ENCODE measurements at regions not wholly inside any gene's neighbourhood (a gene's known extent, or its start where the extent isn't known, plus 50 kb on each side); places are given as distances from the start of the nearest gene placed in this dataset.

DNA sequence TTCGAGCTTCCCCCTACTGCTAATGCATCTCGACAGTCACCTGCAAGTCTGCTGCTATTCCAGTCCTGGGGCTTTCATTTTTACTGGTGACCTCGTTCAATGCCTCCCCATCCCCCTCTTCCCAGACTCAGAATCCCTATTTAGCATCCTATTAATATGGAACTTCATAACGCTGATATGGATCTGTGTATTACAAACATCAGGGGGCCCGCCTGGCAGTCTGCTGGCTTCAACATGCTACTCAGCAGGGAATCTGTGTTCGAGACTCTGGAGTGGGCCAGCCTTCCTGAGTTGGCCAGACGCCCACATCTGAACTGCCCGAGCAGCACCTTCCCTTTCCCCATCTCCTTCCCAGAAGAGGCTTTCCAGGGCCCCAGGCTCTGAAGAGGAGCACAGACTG lies 173.9 kb upstream of the PPARGC1A start:
- 76% methylated on average over 8 of the region's 8 CpGs for WGBS
- DNase-seq (ENCODE audit: low spot score in 2 of 2), result no peak
- Histone ChIP-seq H3K36me3 (no peaks in the 10 kb centered on the region), H3K4me3 (no peak overlapping the region), H3K4me1 (no peaks in the 10 kb centered on the region), H3K9me3 (no peaks in the 10 kb centered on the region), H3K27ac (no peak overlapping the region), H3K27me3 (no peaks in the 10 kb centered on the region)
- TF ChIP-seq EP300 (IDR thresholded peaks at IDR 0.05), result no peak
- TF ChIP-seq POLR2AphosphoS5 (IDR thresholded peaks at IDR 0.05), result no peak
- TF ChIP-seq, protein P1, sequence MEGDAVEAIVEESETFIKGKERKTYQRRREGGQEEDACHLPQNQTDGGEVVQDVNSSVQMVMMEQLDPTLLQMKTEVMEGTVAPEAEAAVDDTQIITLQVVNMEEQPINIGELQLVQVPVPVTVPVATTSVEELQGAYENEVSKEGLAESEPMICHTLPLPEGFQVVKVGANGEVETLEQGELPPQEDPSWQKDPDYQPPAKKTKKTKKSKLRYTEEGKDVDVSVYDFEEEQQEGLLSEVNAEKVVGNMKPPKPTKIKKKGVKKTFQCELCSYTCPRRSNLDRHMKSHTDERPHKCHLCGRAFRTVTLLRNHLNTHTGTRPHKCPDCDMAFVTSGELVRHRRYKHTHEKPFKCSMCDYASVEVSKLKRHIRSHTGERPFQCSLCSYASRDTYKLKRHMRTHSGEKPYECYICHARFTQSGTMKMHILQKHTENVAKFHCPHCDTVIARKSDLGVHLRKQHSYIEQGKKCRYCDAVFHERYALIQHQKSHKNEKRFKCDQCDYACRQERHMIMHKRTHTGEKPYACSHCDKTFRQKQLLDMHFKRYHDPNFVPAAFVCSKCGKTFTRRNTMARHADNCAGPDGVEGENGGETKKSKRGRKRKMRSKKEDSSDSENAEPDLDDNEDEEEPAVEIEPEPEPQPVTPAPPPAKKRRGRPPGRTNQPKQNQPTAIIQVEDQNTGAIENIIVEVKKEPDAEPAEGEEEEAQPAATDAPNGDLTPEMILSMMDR (IDR thresholded peaks at IDR 0.05), result no peak
- TF ChIP-seq POLR2A (IDR thresholded peaks at IDR 0.05), result no peak

DNA sequence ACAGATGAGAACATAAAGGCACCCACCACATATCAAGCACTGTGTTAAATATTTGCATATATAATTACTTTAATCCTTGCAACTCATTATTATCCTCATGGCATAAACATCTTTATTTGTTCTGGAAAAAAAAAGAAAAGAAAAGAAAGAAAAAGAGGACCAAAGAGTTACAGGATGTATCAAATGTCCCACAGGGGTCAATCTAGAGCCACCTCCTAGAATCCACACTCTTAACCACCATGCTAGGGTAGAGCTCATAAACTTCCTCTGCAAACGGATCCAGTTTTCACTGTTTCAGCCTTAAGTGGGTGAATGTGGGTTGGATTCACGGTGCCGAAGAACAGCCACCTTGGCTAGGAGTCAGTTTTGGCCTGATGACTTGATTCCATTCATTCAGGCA lies 171.1 kb upstream of the PPARGC1A start:
- TF ChIP-seq POLR2AphosphoS5 (IDR thresholded peaks at IDR 0.05), result no peak
- TF ChIP-seq, protein P1 (IDR thresholded peaks at IDR 0.05), result no peak
- TF ChIP-seq POLR2A (IDR thresholded peaks at IDR 0.05), result no peak
- TF ChIP-seq EP300 (IDR thresholded peaks at IDR 0.05), result no peak
- WGBS, result 89% methylated on average over 3 of the region's 3 CpGs
- Histone ChIP-seq H3K27me3 (no peaks in the 10 kb centered on the region), H3K36me3 (no peaks in the 10 kb centered on the region), H3K27ac (no peak overlapping the region), H3K4me1 (no peaks in the 10 kb centered on the region), H3K4me3 (no peak overlapping the region), H3K9me3 (no peaks in the 10 kb centered on the region)
- DNase-seq (ENCODE audit: low spot score in 2 of 2), result no peak

DNA sequence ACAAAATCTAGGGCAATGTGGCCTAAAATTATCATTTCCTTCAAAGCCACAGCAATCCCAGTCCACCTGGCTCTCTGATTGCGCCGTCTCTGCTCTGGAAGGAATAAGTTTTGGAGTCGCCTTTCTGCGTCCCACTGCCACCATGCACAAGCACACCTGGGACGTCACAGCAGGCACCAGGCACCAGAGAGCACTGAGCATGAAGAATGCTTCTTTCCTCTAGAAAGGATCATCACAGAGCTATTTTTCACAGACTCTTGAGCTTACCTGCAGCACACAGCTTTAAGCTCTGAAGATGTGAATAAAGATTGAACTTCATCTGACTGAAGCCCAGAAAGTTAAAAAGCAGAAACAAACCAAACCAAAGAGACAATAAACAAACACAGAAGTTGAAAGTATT lies 170.0 kb upstream of the PPARGC1A start:
- Histone ChIP-seq H3K9me3 (no peaks in the 10 kb centered on the region), H3K36me3 (no peaks in the 10 kb centered on the region), H3K4me3 (no peak overlapping the region), H3K27ac (no peak overlapping the region), H3K4me1 (no peaks in the 10 kb centered on the region), H3K27me3 (no peaks in the 10 kb centered on the region)
- TF ChIP-seq POLR2A (IDR thresholded peaks at IDR 0.05) (no peak), EP300 (IDR thresholded peaks at IDR 0.05) (no peak), POLR2AphosphoS5 (IDR thresholded peaks at IDR 0.05) (no peak)
- TF ChIP-seq, protein P1 (IDR thresholded peaks at IDR 0.05), result no peak
- 92% methylated on average over 5 of the region's 5 CpGs for WGBS
- DNase-seq (ENCODE audit: low spot score in 2 of 2), result no peak

DNA sequence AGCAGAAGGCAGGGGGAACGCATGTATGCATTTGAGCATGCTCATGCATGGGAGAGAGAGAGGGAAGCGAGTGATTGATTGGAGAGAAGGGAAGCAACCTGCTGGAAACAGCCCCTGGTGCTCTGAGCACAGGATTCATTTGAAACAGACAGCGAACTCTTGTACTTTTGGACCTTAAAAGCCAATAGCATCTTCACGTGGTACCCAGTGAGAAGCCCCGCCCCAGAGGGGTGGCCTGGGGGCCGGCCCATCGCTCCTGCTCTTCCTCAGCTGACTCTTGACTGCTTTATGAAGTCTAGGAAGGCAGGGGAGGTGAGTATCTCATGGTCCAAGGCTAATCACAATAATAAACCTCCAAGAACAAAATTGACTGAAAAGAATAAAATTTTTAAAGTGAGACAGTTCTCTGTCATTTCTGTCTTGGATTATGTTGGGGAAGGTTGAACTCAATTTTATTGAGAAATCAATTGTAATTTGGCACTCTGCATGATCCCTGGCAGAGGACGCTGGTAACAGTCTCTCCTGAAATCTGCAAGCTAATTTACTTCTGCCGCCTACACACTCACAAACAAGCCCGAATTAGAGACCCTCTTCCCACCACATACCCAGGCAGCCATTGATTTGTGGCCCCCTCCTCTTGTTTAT lies 168.2 kb upstream of the PPARGC1A start:
- TF ChIP-seq EP300 (IDR thresholded peaks at IDR 0.05) (no peak), POLR2AphosphoS5 (IDR thresholded peaks at IDR 0.05) (no peak), POLR2A (IDR thresholded peaks at IDR 0.05) (no peak)
- TF ChIP-seq, protein P1 (IDR thresholded peaks at IDR 0.05), result no peak
- Histone ChIP-seq H3K27ac (no peak overlapping the region), H3K9me3 (no peaks in the 10 kb centered on the region), H3K27me3 (no peaks in the 10 kb centered on the region), H3K36me3 (no peaks in the 10 kb centered on the region), H3K4me3 (no peak overlapping the region), H3K4me1 (no peaks in the 10 kb centered on the region)
- no peak for DNase-seq (ENCODE audit: low spot score in 2 of 2)
- 81% methylated on average over 10 of the region's 10 CpGs for WGBS

DNA sequence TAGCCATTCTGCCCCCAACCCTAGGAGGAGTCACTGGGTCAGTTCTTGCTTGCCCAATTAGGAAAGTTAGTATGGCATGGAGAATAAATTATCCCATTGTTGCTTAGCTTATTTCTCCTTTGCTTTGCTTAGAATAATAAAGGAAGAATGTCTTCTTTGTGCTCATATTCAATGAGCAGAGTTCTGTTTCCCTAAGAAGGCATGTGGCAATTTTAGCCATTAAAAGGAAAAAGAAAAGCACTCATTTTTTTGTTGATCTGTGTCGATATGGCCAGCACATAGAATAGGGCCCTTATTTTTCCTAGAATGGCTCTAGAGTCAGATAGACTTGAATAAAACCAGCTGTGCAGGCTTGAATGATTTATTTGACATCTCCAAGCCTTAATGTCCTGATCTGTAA lies 166.4 kb upstream of the PPARGC1A start:
- no peaks in the 10 kb centered on the region for H3K27me3 ChIP-seq
- DNase-seq (ENCODE audit: low spot score in 2 of 2), result no peak
- H3K27ac ChIP-seq, result no peak overlapping the region
- no peak for TF ChIP-seq POLR2AphosphoS5 (IDR thresholded peaks at IDR 0.05)
- no peak for TF ChIP-seq EP300 (IDR thresholded peaks at IDR 0.05)
- TF ChIP-seq, protein P1 (IDR thresholded peaks at IDR 0.05), result no peak
- TF ChIP-seq POLR2A (IDR thresholded peaks at IDR 0.05), result no peak
- H3K9me3 ChIP-seq, result no peaks in the 10 kb centered on the region
- no peak overlapping the region for H3K4me3 ChIP-seq
- WGBS, result 63% methylated on average over 1 of the region's 1 CpG
- H3K36me3 ChIP-seq, result no peaks in the 10 kb centered on the region
- H3K4me1 ChIP-seq, result no peaks in the 10 kb centered on the region

Measured in suprapubic skin (tissue), 4 donors.